ENCODE measurements at regions not wholly inside any gene's neighbourhood (a gene's known extent, or its start where the extent isn't known, plus 50 kb on each side); places are given as distances from the start of the nearest gene placed in this dataset.

DNA sequence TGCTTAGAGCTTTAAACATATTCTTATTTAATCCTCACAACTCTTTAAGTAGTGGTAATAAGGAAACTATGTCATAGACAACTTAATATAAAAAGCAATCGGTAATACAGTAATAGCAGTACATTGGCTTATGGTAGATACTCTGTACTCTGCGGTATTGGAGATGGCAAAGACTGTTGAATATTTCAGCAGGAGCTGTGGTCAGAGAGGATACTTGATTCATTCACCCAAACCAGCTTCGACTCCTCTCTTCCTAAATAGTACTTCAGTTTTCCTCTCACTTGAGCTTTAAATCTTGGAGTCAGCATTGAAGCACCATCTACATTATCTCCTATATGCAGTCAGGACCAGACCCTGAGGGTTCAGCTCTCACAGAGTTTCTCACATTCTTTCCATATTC lies 169.3 kb downstream of the CYB561 start:
- TF ChIP-seq, protein P1, sequence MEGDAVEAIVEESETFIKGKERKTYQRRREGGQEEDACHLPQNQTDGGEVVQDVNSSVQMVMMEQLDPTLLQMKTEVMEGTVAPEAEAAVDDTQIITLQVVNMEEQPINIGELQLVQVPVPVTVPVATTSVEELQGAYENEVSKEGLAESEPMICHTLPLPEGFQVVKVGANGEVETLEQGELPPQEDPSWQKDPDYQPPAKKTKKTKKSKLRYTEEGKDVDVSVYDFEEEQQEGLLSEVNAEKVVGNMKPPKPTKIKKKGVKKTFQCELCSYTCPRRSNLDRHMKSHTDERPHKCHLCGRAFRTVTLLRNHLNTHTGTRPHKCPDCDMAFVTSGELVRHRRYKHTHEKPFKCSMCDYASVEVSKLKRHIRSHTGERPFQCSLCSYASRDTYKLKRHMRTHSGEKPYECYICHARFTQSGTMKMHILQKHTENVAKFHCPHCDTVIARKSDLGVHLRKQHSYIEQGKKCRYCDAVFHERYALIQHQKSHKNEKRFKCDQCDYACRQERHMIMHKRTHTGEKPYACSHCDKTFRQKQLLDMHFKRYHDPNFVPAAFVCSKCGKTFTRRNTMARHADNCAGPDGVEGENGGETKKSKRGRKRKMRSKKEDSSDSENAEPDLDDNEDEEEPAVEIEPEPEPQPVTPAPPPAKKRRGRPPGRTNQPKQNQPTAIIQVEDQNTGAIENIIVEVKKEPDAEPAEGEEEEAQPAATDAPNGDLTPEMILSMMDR (IDR thresholded peaks at IDR 0.05; ENCODE audit: low read length) = no peak
- no peak for TF ChIP-seq EZH2 (IDR thresholded peaks at IDR 0.05; ENCODE audit: borderline replicate concordance, low read length)
